NCI-H1930 (cell line): ENCODE measurements at regions not wholly inside any gene's neighbourhood (a gene's known extent, or its start where the extent isn't known, plus 50 kb on each side); places are given as distances from the start of the nearest gene placed in this dataset.
A peak's percentile ranks its signal among the peaks of the same experiment; 100 is the strongest.
"Not testable (repeated sequence)": the region's sequence is repeated elsewhere in the genome, so short reads cannot be mapped to it uniquely, and the experiment has no call there.

ENCODE experiments used
- DNase-seq, 2 experiments: peaks; one replicate each; lab custom pipeline; 2025; lab: John Stamatoyannopoulos, UW

DNA sequence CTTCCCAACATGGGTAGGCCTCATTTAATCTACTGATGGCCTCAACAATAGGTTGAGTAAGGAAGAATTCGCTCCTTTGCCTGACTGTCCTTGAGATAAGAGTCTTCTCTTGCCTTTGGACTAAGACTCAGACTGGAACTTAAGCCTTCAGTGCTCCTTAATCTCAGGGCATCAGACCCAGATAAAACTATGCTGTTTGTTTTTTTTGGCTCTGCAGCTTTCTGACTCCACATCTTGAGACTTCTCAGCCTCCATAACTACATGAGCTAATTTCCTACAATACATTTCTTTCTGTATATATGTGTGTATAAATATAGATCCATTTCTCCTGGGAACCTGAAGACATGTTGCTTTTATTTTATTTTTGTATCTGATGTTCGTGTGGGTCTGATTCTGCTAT, 1470.7 kb upstream of the PRMT6 start:
- no peak for DNase-seq

DNA sequence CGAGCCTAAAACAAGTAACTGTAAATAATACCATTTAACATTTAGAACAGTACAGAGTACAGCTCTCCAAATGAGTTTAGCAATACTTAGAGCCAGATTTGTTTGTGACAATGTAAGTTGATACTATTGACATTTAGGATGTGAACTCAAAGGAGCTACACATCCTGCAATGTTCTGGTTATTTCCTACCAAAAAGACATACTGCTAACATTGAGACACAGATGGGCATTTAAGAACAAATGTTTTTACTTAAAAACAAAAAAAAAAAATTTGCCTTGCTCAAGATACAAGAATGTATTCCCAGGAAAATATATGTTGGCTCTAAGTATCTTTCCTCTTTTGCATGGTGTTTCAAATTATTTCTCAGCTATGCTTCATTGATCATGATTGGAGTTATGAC, 1464.8 kb upstream of the PRMT6 start:
- DNase-seq, result no peak

DNA sequence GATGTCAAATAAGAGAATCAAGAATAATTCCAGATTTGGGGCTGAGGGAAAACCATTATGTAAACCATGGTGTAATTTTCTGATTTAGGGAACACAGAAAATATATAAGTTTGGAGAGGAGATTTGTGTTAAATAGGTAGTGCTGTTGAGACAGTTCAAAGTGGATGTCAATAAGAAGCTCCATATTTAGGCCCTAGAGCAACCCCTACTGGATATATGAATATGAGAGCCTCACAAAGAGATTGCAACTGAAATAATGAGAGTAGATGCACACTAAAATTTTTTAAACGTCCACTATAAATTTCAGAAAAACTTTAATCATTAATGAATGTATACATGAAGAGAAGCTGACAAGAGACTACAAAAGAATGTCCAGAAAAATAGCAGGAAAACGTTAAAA, 1447.8 kb upstream of the PRMT6 start:
- DNase-seq, result no peak

DNA sequence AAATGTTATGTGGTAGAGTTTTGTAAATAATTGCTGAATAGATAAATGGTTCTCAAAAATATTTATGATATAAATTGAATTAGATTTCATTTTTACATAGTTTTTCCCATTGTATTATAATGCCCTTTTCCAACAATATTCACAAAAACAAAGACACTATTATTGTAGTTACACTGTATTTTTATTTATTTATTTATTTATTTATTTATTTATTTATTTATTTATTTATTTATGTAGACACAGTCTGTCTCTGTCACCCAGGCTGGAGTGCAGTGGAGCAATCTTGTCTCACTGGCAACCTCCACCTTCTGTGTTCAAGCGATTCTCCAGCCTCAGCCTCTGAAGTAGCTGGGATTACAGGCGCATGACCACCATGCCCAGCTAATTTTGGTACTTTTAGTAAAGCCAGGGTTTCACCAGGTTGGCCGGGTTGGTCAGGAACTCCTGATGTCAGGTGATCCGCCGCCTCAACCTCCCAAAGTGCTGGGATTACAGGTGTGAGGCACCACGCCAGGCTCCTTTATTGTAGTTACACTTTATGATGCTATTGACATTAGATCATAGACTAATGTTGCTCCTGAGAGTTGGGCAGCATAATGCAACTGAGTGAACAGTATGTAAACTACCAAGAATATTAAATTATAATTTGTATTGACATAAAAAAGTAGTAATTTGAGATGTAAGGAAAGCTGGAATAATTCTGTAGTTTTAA, 1430.0 kb upstream of the PRMT6 start:
- DNase-seq, result no peak

DNA sequence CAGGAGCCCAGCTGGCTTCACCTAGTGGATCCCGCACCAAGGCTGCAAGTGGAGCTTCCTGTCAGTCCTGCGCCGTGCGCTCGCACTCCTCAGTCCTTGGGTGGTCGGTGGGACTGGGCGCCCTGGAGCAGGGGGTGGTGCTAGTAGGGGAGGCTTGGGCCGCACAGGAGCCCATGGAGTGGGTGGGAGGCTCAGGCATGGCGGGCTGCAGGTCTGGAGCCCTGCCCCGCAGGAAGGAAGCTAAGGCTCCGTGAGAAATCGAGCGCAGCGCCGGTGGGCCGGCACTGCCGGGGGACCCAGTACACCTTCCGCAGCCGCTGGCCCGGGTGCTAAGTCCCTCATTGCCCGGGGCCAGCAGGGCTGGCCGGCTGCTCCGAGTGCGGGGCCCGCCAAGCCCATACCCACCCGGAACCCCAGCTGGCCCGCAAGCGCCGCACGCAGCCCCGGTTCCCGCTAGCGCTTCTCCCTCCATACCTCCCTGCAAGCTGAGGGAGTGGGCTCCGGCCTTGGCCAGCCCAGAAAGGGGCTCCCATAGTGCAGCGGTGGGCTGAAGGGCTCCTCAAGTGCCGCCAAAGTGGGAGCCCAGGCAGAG, 1425.2 kb upstream of the PRMT6 start:
- DNase-seq, result not testable (repeated sequence)

DNA sequence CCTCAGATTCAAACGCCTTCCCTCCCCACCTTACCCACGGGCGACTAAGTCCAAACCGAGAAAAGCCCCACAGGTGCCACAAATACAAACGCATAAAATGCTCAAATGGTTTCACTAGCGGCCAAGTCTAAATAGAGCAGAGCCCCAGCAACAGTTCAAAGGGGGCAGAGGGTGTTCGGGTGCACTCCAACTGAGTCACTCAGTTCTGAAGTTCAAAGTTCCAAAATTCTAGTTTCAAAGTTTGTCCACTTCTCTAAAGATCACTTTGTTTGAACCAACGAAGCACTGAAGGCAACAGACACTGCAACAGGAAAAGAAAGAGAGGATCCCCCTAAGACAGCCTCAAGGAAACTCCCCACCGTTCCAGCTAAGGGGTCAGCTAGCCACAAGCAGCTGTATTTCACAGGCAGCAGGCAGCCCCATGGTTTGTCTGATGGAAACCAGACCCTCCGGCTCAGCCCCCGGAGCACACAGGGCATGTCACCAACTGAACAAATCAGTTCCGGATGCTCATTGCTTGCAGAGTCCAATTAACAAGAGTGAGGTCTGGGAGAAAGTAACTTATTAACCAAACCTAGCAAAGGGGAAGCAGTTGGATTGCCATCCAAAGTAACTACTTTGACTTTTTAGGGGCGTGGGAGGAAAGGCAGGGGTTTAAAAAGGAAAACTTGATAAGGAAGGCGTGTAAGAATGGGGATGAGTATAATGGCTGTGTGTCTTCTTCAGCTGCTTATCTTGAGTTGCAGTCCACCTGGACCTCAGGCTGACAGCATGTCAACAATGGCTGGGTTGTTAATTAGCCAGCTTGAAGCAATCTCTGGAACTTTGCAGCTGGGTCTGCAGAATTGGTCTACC, 1423.9 kb upstream of the PRMT6 start:
- DNase-seq, result no peak

DNA sequence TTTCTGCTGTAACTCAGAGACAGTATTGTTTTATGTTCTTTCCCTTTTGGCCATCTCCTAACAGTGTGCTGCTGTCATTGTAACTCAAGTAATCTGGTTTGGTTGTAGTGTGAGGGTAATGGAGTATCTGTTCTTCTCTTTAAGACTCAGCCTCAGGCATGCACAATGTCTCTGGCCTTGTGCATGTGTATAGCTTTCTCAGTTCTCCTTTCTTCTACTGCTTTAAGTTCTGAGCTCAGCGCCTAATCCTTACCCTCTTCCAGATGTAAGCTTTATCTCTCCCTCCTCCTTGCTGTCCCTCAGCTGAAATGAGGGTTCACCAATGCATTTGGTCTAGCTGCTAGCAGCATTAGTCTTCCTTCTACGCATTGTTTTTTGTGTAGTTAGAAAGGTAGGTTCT, 1420.4 kb upstream of the PRMT6 start:
- no peak for DNase-seq

DNA sequence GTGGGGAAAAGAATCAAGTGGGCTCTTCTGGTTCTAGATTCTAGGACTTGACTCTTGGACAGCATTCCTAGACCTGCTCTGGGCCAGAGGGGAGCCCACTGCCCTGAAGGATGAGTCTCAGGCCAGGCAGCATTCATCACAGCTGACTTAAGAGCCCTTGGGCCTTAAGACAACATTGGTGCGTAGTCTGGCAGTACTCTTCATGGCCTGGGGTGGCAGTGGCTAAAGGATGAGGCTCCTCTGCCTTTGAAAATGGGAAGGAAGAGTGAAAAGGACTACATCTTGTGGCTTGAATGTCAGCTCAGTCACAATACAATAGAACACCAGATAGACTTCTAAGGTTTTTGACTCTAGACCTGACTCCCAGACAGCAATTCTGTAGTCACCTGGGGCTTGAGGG, 1415.1 kb upstream of the PRMT6 start:
- no peak for DNase-seq

DNA sequence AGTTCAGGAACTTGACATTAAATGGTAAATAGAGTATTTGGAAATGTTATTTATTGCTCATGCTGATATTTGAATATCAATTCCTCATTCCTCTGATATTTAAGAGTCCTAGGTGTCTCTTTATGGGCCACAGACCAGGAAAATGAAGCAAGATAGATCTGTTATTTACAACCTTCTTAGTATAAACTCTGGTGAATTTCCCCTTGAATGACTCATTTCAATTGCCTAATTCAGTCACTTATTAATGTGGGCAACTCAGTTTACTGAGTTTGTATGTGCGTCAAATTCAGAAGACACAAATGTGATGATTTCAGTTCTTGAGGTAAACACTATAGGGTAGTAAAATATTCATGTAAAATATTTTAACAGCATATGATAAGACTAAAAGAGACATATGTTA, 1404.4 kb upstream of the PRMT6 start:
- DNase-seq, result no peak

DNA sequence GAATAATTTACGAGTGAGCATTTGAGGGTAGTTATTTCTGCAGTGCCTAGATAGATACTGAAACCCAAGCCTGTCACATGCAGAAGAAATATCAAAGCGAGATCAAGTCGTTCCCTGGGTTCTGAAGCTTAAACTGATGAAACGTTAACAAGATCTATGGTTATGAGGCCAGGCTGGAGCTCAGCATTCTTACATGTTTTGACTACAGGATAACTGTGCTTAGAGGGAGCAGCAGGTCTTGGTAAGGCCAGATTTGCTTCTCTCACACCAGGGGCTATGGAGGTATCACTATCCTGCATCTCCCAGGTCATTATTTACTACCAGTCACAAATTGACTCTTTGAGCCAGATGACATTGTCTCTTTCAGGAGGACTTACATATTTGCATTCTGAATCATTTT, 1401.4 kb upstream of the PRMT6 start:
- DNase-seq, result no peak

DNA sequence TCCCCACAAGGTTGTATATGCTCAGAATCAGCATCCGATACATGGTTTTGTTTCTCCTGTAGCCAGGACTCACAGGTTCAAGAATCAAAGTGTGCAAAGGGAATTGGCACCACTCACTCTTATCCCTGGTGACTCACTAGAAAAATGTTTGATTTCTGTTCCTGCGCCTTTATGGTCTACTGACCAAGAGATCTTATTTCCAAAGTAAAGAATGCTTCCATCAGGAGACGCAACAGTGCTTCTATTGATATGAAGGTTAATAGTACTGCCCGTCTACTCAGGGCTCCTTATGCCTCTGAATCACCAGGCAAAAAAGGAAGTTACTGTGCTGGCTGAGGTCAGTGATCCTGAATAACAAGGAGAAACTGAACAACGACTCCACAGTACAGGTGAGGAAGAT, 1392.0 kb upstream of the PRMT6 start:
- DNase-seq, result no peak

DNA sequence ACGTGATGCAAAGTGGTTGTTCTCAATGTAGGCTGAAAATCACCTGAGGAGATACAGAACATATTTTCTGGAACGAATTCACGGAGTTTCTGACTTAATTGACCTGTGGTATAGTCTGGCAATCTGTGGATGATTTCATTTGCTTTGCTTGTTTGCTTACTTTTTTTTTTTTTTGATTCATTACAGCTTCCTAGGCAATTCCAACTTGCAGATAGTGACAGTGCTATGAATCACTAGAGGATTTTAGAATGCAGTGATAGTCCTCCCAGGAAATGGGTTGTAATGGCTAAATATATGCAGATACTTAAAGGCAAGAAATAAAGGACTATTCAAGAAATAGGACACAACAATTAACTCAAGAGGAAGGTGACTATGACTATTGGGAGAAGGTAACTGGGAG, 1378.1 kb upstream of the PRMT6 start:
- no peak for DNase-seq

DNA sequence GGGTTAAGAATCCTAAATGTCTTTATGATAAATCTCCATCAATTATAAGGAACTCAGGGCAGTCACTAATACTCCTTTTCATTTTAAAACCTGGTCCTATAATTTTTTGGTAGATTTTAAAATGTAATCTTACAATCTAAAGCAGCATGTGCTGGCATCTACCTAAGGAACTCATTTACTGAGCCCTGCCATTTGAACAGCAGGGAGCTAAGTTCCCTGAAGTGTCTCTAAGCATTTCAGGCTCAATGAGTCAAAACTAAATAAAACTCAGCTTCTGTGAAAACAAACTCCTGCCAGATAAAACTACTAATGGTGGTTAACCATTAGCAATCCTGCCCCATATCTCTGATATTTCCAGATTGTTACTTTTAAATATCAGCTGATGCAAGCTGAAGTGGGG, 1371.8 kb upstream of the PRMT6 start:
- no peak for DNase-seq

DNA sequence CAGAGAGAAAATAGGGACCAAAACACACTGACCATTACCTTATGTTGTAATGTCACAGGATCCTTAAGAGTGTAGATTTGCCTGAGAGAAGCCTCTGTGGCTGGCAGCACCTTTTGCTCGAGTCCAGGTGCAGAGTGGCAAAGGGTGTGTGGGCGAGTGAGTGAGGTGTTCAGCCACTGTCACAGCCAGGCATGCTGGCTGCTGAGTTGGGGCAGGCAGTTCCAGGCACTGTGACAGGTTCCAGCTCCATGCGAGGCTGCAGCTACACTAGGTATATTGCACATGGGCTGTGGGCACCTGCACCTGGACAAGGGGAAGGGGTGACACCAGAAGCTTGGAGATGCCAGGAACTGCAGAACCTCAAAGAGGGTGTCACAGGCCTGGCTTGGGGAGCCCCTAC, 1370.4 kb upstream of the PRMT6 start:
- no peak for DNase-seq

DNA sequence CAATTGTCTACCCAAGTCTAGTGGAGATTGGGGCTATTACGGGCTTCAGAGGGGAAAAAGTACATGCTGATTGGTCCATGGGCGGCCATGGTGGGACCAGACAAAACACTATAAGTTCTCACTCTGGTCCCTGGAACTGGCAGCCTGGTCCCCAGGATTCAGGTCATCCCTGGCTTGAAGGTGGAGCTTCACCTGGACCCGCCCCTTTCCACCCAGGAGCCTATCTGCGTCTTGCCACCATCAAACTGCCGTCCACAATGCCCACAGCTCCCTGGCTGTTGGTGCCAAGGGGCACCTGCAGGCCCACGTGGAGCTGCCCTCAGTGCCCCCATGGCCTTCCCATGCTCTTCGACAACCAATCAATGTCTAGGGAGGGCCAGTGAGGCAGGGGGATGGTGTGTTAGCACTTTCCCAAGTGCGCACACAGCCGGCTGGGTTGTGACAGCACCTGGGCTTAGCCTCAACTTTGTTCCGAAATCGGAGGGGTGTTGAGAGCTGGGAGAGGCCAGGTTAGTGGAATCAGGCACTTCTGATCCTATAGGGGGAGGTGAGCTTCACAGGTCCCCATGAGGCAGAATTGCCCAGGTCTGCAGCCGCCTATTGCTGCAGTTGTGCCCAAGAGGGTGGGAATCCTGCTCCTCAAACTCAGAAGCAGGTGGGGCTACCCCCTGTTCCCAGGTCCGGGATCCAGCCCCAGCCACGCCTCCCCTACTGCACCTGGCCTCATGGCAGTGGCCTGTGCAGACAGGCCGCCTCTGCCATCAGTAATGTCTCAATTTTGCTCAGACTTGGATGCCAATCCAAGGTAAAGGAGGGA, 1369.4 kb upstream of the PRMT6 start:
- DNase-seq, result no peak

DNA sequence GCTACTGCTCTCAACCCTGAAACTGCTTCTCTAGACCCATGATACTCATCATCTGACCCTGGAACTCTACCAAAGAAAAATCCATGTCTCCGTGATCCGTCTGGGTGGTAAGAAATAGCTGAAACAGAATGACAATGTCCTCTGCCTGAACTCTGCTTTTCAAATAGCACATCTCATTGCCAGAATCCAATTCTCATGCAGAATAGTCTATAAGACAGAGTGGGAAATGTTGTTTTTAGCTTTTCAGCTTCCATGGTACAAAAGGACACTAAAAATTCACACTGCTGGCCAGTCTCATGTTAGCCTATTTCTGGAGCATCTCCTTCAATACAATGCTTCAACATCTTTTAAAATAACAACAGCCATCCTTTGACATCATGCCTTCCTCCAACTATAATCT, 1355.8 kb upstream of the PRMT6 start:
- DNase-seq, result no peak

DNA sequence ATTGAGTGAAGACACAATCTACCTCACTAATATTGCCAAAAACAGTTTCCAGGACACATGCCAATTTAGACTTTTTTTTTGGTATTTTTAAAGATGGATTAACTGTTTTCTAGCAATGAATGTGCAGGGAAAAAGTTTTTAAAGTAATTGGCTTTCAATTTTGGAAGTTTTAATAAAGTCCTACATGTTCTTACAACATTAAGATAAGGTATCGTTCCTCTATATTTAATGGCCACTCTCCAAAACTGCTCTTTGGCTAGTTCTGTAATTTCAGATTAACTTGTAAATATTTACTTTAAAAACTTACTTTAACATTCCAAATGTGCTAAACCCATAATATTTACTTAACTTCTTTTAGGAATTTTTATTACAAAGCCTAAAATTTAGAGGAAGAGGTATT, 1332.2 kb upstream of the PRMT6 start:
- DNase-seq, result no peak

DNA sequence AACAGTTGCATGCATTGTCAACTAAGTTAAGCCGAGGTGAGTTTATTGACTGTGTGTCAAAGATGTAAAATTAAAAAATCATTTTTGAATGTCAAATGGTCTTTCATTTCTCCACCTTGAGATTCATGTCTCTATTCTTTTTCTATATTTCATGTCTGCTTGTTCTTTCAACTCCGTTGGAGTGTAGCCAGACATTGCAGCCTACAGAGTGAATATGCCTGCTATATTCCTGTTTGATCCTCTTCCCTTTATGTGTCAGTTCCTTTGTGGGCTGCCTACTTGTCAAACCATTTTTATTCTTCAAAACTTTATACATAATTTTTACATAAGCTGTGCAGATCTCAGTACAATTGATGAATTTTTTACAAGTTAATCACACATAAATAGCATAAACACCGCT, 1325.8 kb upstream of the PRMT6 start:
- peak in 1 of 2 experiments; percentile 21 for DNase-seq

DNA sequence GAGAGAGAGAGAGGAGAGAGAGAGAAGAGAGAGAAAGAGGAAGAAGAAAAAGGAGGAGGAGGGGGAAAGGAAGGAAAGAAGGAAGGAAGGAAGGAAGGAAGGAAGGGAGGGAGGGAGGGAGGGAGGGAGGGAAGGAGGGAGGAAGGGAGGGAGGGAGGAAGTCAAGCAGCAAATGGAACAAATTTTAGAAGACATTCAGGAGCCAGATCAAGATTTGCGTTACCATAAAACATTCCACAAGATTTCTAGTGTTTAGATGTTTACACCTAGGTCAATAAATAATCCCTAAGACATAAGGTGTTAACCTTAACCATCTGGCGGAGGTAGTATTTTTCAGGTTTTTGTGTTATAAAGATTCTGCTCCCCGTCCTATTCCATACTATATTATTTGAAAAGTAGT, 1320.1 kb upstream of the PRMT6 start:
- no peak for DNase-seq

DNA sequence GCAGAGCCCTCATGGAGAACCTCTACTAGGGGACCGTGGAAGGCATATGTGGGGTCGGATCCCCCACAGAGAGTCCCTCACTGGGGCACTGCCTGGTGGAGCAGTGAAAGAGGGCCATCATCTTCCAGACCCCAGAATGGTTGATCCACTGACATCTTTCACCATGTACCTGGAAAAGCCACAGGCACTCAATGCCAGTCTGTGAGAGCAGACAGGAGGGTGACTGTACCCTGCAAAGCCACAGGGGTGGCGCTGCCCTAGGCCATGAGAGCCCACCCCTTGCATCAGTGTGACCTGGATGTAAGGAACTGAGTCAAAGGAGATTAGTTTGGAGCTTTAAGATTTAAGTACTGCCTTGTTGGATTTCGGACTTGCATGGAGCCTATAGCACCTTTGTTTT, 1276.7 kb upstream of the PRMT6 start:
- DNase-seq, result no peak

DNA sequence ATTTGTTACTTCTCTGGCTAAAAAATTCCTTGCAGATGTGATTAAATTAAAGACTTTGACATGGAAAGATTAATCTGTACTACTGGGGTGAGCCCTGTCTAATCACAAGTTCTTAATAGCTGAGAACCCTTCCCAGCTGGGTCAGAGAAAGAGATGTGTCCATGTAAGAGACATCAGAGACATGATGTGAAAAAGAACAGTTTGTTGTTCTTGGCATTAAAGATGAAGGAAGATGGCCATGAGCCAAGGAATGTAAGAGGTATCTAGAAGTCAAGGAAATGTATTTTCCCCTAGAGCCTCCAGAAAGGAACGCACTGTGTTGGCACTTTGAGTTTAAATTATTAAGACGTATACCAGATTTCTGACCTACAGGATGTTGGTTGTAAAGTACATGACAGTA, 1271.5 kb upstream of the PRMT6 start:
- DNase-seq, result no peak

DNA sequence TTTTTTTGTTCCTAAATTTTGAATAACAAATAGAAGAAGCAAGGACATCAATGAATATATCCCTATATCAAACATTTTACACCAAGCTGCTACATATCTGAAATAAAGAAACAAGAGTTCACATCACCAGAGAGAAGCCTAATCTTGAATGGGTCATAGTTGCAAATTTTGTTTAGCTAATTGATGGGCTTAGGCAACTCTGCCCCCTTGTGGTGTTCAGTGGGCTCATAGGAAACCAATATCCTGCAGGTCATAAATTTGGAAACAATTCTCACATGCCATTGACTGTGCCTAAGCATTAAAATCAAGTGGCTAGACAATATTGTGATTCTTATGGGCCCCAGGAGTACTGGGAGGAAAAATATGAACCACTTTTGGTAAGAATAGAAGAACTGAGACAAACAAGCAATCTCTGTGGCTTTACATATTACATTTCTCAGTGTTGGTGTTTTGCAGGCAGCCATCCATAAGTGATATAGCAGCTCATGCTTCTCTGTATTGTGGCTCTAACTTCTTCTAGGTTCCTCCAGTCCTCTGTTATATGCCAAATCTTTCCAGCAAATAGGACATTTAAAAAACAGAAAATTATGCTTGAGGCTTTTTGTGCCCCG, 1262.8 kb upstream of the PRMT6 start:
- DNase-seq, result peak in 1 of 2 experiments; percentile 15
